ENCODE measurements at regions not wholly inside any gene's neighbourhood (a gene's known extent, or its start where the extent isn't known, plus 50 kb on each side); places are given as distances from the start of the nearest gene placed in this dataset.

DNA sequence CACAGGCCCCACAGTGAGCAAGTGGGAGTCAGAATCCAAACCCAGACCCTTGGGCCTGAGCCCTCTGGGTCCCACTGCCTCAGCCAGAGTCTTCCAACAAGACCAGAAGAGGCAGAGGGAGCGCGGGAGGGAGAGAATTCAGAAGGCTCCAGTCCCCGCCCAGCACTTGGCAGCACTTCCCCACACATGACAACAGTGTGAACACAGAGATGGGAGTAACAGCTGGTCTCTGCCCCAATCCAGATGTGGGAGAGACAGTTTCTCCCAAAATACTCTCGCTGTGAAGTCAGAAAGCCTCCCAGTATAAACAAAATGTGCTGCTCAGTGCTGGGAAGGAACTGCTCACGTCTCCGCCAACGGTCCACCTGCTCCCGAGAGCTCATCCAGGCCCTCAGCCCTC lies 219.9 kb downstream of the MN1 start:
- Histone ChIP-seq H3K4me1 (ENCODE audit: insufficient read depth, low read length) (peaks cover 9% of the 10 kb centered on the region; the same call in 1 of the 2 replicates), H3K36me3 (ENCODE audit: insufficient read depth, low read length) (no peaks in the 10 kb centered on the region), H3K9ac (ENCODE audit: low read depth, low read length) (no peak overlapping the region), H3K9me3 (ENCODE audit: control insufficient read depth, insufficient read depth, low read length) (no peaks in the 10 kb centered on the region)

GRCh38 chr22:27583856-27584255 lies 217.7 kb downstream of the MN1 start:
- no peaks in the 10 kb centered on the region for H3K4me1 ChIP-seq (ENCODE audit: insufficient read depth, low read length)
- H3K9ac ChIP-seq (ENCODE audit: low read depth, low read length), result no peak overlapping the region
- H3K9me3 ChIP-seq (ENCODE audit: control insufficient read depth, insufficient read depth, low read length), result no peaks in the 10 kb centered on the region
- no peaks in the 10 kb centered on the region for H3K36me3 ChIP-seq (ENCODE audit: insufficient read depth, low read length)

- Histone ChIP-seq H3K9ac (ENCODE audit: low read depth, low read length) (no peak overlapping the region), H3K36me3 (ENCODE audit: insufficient read depth, low read length) (no peaks in the 10 kb centered on the region), H3K4me1 (ENCODE audit: insufficient read depth, low read length) (no peaks in the 10 kb centered on the region), H3K9me3 (ENCODE audit: control insufficient read depth, insufficient read depth, low read length) (no peaks in the 10 kb centered on the region)
These were observed 216.4 kb downstream of the MN1 start for GRCh38 chr22:27585141-27585540.

DNA sequence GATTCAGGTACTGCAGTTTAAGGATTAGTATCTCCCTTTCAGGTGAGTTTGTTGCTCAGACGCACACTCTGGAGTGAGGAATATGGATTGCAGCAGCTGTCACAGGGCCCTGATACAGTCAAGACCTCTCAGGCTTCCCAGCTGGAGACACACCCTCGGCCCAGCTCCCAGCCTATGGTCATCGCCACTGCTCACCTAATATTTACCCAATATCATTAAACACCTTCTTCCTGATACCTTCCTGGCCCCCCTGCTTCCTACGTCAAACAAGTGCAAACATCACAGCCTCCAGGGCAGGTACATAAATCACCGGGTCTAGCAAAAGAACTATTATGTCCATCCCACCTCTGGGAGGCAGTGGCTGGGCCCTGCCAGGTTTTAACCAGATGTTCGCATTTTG lies 213.3 kb downstream of the MN1 start:
- no peaks in the 10 kb centered on the region for H3K36me3 ChIP-seq (ENCODE audit: insufficient read depth, low read length)
- H3K4me1 ChIP-seq (ENCODE audit: insufficient read depth, low read length), result no peaks in the 10 kb centered on the region
- no peaks in the 10 kb centered on the region for H3K9me3 ChIP-seq (ENCODE audit: control insufficient read depth, insufficient read depth, low read length)
- no peak overlapping the region for H3K9ac ChIP-seq (ENCODE audit: low read depth, low read length)

GRCh38 chr22:27588915-27589314 lies 212.6 kb downstream of the MN1 start:
- Histone ChIP-seq H3K36me3 (ENCODE audit: insufficient read depth, low read length) (no peaks in the 10 kb centered on the region), H3K9me3 (ENCODE audit: control insufficient read depth, insufficient read depth, low read length) (no peaks in the 10 kb centered on the region), H3K4me1 (ENCODE audit: insufficient read depth, low read length) (no peaks in the 10 kb centered on the region), H3K9ac (ENCODE audit: low read depth, low read length) (no peak overlapping the region)

DNA sequence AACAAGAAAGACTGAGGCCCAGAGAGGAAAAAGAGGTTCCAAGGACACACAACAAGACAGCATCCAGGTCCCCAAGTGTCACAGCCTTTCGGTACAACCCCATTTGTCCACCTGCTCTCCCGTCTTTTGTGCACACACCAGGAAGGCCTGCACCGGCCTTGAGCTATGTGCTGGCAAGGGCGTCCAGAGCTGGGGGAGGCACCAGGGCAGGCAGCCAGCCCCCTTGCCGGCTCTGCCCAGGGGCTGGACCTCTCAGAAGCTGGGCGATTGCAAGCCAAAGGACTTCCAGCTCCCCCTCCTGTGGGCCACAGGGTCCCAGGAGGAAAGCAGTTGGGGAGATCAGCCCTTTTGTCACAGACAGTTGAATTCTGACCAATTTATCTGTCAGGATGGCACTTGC lies 210.5 kb downstream of the MN1 start:
- no peak overlapping the region for H3K9ac ChIP-seq (ENCODE audit: low read depth, low read length)
- H3K9me3 ChIP-seq (ENCODE audit: control insufficient read depth, insufficient read depth, low read length), result no peaks in the 10 kb centered on the region
- H3K36me3 ChIP-seq (ENCODE audit: insufficient read depth, low read length), result no peaks in the 10 kb centered on the region
- no peaks in the 10 kb centered on the region for H3K4me1 ChIP-seq (ENCODE audit: insufficient read depth, low read length)

DNA sequence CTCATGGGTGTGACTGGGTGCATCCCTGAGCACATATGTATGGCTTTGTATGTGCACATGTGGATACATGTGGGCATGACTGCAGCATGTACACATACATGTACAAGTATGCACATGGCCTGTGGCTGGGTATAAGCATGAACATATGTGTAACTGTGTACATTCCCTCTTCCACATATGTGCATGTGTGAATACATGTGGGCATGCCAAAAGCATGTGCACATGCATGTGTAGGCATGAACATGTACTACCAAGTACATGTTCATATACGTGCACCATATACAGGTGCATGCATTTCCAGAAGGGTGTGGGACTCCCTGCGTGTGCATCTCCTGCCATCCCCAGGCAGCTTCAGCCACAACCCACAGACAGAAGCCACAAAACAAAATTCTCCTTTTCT lies 208.2 kb downstream of the MN1 start:
- Histone ChIP-seq H3K9me3 (ENCODE audit: control insufficient read depth, insufficient read depth, low read length) (no peaks in the 10 kb centered on the region), H3K9ac (ENCODE audit: low read depth, low read length) (no peak overlapping the region), H3K4me1 (ENCODE audit: insufficient read depth, low read length) (no peaks in the 10 kb centered on the region), H3K36me3 (ENCODE audit: insufficient read depth, low read length) (no peaks in the 10 kb centered on the region)

- no peak overlapping the region for H3K9ac ChIP-seq (ENCODE audit: low read depth, low read length)
- H3K4me1 ChIP-seq (ENCODE audit: insufficient read depth, low read length), result no peaks in the 10 kb centered on the region
- H3K9me3 ChIP-seq (ENCODE audit: control insufficient read depth, insufficient read depth, low read length), result no peaks in the 10 kb centered on the region
- H3K36me3 ChIP-seq (ENCODE audit: insufficient read depth, low read length), result no peaks in the 10 kb centered on the region
These were observed 207.5 kb downstream of the MN1 start for GRCh38 chr22:27594020-27594419.

DNA sequence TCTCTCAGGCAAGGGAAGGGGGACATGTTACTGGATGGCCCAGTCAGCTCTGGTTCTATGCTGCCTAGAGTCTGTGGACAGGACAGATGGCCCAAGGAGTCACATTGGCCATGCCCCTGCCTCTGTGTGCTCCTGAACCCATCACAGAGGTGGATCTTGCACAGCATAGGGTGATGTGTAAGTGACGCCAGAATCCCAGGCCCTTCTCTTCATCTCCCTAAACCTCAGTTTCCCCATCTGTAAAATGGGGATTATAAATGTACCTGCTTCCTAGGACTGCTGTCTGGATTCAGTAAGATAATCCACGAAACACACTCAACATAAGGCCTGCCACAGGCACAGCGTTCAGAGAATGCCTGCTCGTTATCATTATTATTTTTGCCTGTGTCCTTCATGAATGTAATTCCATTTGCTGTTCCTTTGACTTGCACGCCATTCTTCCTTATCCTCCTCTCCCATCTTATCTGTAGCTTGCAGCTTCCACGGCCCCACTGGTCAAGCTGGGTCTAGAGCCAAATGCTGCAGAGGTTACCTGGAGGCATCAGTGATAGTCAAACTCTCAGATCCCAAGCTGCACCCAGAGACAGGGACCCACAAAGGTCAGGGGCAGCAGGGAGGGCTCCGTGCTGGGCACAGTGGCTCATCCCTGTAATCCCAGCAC lies 207.0 kb downstream of the MN1 start:
- H3K4me1 ChIP-seq (ENCODE audit: insufficient read depth, low read length), result no peaks in the 10 kb centered on the region
- no peak overlapping the region for H3K9ac ChIP-seq (ENCODE audit: low read depth, low read length)
- no peaks in the 10 kb centered on the region for H3K36me3 ChIP-seq (ENCODE audit: insufficient read depth, low read length)
- no peaks in the 10 kb centered on the region for H3K9me3 ChIP-seq (ENCODE audit: control insufficient read depth, insufficient read depth, low read length)

- H3K4me1 ChIP-seq (ENCODE audit: insufficient read depth, low read length), result no peaks in the 10 kb centered on the region
- no peaks in the 10 kb centered on the region for H3K36me3 ChIP-seq (ENCODE audit: insufficient read depth, low read length)
- no peaks in the 10 kb centered on the region for H3K9me3 ChIP-seq (ENCODE audit: control insufficient read depth, insufficient read depth, low read length)
- H3K9ac ChIP-seq (ENCODE audit: low read depth, low read length), result no peak overlapping the region
These were observed 205.3 kb downstream of the MN1 start for GRCh38 chr22:27596133-27596870.

GRCh38 chr22:27597703-27598444 lies 203.7 kb downstream of the MN1 start:
- H3K9me3 ChIP-seq (ENCODE audit: control insufficient read depth, insufficient read depth, low read length), result no peaks in the 10 kb centered on the region
- no peaks in the 10 kb centered on the region for H3K36me3 ChIP-seq (ENCODE audit: insufficient read depth, low read length)
- H3K4me1 ChIP-seq (ENCODE audit: insufficient read depth, low read length), result no peaks in the 10 kb centered on the region; the same call in 1 of the 2 replicates
- no peak overlapping the region for H3K9ac ChIP-seq (ENCODE audit: low read depth, low read length)

GRCh38 chr22:27598792-27599191 lies 202.8 kb downstream of the MN1 start:
- no peak overlapping the region for H3K9ac ChIP-seq (ENCODE audit: low read depth, low read length)
- no peaks in the 10 kb centered on the region; the same call in 1 of the 2 replicates for H3K4me1 ChIP-seq (ENCODE audit: insufficient read depth, low read length)
- no peaks in the 10 kb centered on the region for H3K36me3 ChIP-seq (ENCODE audit: insufficient read depth, low read length)
- no peaks in the 10 kb centered on the region for H3K9me3 ChIP-seq (ENCODE audit: control insufficient read depth, insufficient read depth, low read length)

DNA sequence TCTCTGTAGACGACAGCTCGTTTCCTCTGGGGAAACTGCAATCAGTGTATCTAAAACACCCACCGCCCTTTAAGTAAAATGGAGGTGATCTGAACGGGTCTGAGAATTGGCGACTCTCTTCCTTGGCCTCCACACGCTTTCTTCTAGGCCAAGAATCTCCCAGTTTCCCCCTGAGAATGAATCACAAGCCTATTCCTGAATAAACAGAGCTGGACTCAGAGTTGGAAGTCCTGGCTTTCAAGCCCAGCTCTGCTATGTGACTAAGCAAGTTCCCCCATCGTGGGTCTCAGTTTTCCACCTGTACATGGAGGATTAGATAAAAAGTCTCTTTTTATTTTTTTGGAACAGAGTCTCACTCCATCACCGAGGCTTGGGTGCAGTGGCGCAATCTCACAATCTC lies 200.4 kb downstream of the MN1 start:
- no peak overlapping the region for H3K9ac ChIP-seq (ENCODE audit: low read depth, low read length)
- H3K9me3 ChIP-seq (ENCODE audit: control insufficient read depth, insufficient read depth, low read length), result no peaks in the 10 kb centered on the region; the same call in 1 of the 2 replicates
- H3K4me1 ChIP-seq (ENCODE audit: insufficient read depth, low read length), result no peaks in the 10 kb centered on the region; the same call in 1 of the 2 replicates
- H3K36me3 ChIP-seq (ENCODE audit: insufficient read depth, low read length), result no peaks in the 10 kb centered on the region

DNA sequence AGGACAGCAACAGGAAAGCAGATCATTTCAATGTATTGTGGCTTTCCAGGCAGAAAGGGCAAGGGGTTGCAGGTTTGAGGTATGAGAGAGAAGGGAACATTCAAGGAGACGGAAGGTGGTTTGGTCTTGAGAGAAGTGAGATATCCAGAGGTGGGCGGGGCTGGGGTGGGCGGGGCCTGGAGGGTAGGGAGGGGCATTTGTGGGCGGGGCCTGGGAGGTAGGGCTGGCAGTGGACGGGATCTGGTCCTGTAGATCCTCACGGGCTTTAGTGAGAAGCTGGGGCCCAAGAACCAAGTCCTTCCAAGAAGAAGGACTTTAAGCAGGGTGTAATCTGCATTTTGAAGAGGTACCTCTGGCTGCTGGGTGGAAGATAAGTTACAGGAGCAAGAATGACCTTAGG lies 199.2 kb downstream of the MN1 start:
- no peak overlapping the region for H3K9ac ChIP-seq (ENCODE audit: low read depth, low read length)
- no peaks in the 10 kb centered on the region; the same call in 1 of the 2 replicates for H3K4me1 ChIP-seq (ENCODE audit: insufficient read depth, low read length)
- H3K9me3 ChIP-seq (ENCODE audit: control insufficient read depth, insufficient read depth, low read length), result no peaks in the 10 kb centered on the region; the same call in 1 of the 2 replicates
- no peaks in the 10 kb centered on the region for H3K36me3 ChIP-seq (ENCODE audit: insufficient read depth, low read length)
